H1 (cell line): ENCODE measurements at regions not wholly inside any gene's neighbourhood (a gene's known extent, or its start where the extent isn't known, plus 50 kb on each side); places are given as distances from the start of the nearest gene placed in this dataset.

Experiments used
- FOSL1 ChIP-seq: IDR thresholded peaks from 2 replicates; pipeline ENCODE4 v1.6.1; 2011; ENCODE audit warnings: mild to moderate bottlenecking, low read depth, low read length, moderate library complexity; ENCODE audit not compliant: insufficient read depth
- NANOG ChIP-seq: IDR thresholded peaks from 2 replicates; pipeline ENCODE4 v1.6.1; 2011; ENCODE audit warnings: low read length, low read depth, mild to moderate bottlenecking, inconsistent platforms; ENCODE audit not compliant: insufficient read depth, poor library complexity, severe bottlenecking

- TF ChIP-seq NANOG (no peak), FOSL1 (no peak)
Measured at GRCh38 chr1:182211386-182211785, 149.9 kb upstream of the ZNF648 start (continued).
